Immature natural killer cell (primary cell): ENCODE measurements at regions not wholly inside any gene's neighbourhood (a gene's known extent, or its start where the extent isn't known, plus 50 kb on each side); places are given as distances from the start of the nearest gene placed in this dataset.

Experiments used
- DNase-seq, 3 donors: peaks; one replicate each; pipeline ENCODE4 v3.0.0; 2022; ENCODE audit warnings: mixed read lengths in 1 of 3
- H3K27ac Mint-ChIP-seq, 6 donors: one replicate each; pipeline ENCODE4 v1.8.0; 2020; ENCODE audit warnings: mixed read lengths in 6 of 6, mild to moderate bottlenecking in 5 of 6, inconsistent platforms in 4 of 6, moderate library complexity in 3 of 6
- H3K27me3 Mint-ChIP-seq, 3 donors: one replicate each; pipeline ENCODE4 v1.8.0; 2020 to 2021; ENCODE audit warnings: low read depth in 3 of 3, mild to moderate bottlenecking in 3 of 3, mixed read lengths in 3 of 3, moderate library complexity in 3 of 3, inconsistent platforms in 1 of 3
- H3K36me3 Mint-ChIP-seq, 3 donors: one replicate each; pipeline ENCODE4 v1.8.0; 2020; ENCODE audit warnings: mixed read lengths in 3 of 3, inconsistent platforms in 2 of 3, mild to moderate bottlenecking in 2 of 3
- H3K4me1 Mint-ChIP-seq, 2 donors: one replicate each; pipeline ENCODE4 v1.8.0; 2020; ENCODE audit warnings: inconsistent platforms in 2 of 2, mild to moderate bottlenecking in 2 of 2, mixed read lengths in 2 of 2, moderate library complexity in 1 of 2
- H3K4me3 Mint-ChIP-seq, 5 donors: one replicate each; pipeline ENCODE4 v1.8.0; 2020; ENCODE audit warnings: mild to moderate bottlenecking in 5 of 5, mixed read lengths in 5 of 5, inconsistent platforms in 3 of 5, moderate library complexity in 3 of 5
- H3K9me3 Mint-ChIP-seq, 6 donors: one replicate each; pipeline ENCODE4 v1.8.0; 2020; ENCODE audit warnings: mild to moderate bottlenecking in 6 of 6, mixed read lengths in 6 of 6, inconsistent platforms in 4 of 6, moderate library complexity in 3 of 6

DNA sequence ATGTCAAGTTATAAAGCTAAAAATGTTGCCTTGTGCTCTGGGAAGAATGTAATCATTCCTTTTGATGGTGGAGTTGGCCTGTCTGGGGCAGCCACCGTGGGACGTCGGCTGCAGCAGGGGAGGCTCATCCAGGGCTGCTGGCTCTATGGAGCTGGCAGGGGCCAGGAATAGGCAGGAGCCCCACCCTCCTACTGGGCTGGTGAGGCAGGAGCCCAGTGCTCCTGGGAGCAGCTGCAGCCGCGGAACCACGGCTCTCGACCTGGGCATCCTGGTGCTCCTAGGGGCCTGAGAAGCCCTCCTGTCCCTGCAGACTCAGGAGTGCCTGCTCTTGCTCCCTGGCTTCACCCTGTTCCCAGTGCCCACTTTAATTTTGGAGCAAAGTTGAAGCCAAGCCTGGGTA lies 127.1 kb downstream of the DIPK2A start:
- Mint-ChIP-seq H3K4me1 (no peaks in the 10 kb centered on the region), H3K27ac (no peak overlapping the region), H3K27me3 (peaks cover 0 to 2% (median 0%) of the 10 kb centered on the region in 3 donors), H3K4me3 (no peak overlapping the region), H3K9me3 (no peaks in the 10 kb centered on the region), H3K36me3 (no peaks in the 10 kb centered on the region)
- no peak for DNase-seq

DNA sequence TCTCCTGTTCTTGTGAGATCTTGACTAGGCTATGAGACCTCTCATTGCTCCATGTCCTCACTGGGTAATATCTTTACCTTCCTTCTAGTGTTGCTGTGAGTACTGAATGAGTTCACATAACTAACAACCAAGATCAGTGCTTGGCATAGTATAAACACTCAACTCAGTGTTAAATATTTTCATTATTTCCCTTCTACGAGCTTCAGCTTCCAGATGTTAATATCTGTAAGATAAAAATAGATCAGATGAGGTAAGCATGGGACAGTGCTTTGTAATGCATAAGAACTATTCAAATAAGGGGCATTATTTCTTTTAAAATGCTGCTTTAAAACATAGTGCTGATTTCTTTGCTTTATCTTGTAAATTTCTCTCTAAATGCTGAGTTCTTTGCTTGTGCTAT lies 130.8 kb downstream of the DIPK2A start:
- Mint-ChIP-seq H3K9me3 (no peaks in the 10 kb centered on the region), H3K36me3 (no peaks in the 10 kb centered on the region), H3K27ac (no peak overlapping the region), H3K4me1 (no peaks in the 10 kb centered on the region), H3K27me3 (peaks cover 0 to 2% (median 0%) of the 10 kb centered on the region in 3 donors), H3K4me3 (no peak overlapping the region)
- no peak for DNase-seq

DNA sequence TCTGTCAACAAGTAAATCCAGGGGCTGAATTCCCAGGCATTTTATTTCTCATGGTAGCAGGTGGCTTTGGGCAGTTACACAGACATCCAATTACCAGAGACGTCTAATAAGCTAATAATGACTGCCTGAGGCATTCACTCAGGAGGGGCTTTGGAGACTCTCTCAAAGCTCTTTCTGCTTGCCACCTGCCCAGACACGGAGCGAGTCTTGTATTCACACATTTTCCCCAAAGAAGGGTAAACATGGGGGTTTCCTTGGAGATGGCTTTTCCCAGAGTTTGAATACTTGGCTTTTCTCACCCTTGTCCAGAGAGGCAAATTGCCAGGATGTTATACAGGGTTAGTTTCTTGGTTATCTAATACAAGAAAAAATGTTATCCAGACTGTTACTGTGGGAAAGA lies 132.6 kb downstream of the DIPK2A start:
- no peak overlapping the region for H3K27ac Mint-ChIP-seq
- no peaks in the 10 kb centered on the region for H3K4me1 Mint-ChIP-seq
- no peak for DNase-seq
- peaks cover 0 to 2% (median 0%) of the 10 kb centered on the region in 3 donors for H3K27me3 Mint-ChIP-seq
- H3K9me3 Mint-ChIP-seq: no peaks in the 10 kb centered on the region
- H3K4me3 Mint-ChIP-seq: no peak overlapping the region
- H3K36me3 Mint-ChIP-seq: no peaks in the 10 kb centered on the region

DNA sequence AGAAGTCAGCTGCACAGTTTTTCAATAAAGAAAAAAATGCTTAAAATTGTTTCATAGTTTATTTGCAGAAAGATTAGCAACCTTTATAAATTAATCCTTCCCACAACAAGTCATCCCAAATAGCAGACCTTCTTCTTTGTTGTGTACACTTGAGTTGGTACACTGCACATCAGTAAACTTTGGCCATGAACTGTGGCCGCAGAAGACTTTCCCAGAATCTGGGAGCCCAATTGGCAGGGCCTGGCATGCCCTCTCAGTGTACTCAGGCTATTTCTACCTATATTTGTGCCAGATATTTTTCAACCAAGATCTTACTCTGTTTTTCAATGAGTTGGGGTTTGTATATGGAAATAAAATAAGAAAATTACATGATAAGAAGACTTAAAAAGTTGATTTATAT lies 133.1 kb downstream of the DIPK2A start:
- H3K9me3 Mint-ChIP-seq: no peaks in the 10 kb centered on the region
- peaks cover 0 to 1% of the 10 kb centered on the region in 2 donors for H3K4me1 Mint-ChIP-seq
- no peak overlapping the region for H3K27ac Mint-ChIP-seq
- H3K27me3 Mint-ChIP-seq: peaks cover 0 to 2% (median 0%) of the 10 kb centered on the region in 3 donors
- DNase-seq: no peak
- H3K4me3 Mint-ChIP-seq: no peak overlapping the region
- H3K36me3 Mint-ChIP-seq: no peaks in the 10 kb centered on the region

DNA sequence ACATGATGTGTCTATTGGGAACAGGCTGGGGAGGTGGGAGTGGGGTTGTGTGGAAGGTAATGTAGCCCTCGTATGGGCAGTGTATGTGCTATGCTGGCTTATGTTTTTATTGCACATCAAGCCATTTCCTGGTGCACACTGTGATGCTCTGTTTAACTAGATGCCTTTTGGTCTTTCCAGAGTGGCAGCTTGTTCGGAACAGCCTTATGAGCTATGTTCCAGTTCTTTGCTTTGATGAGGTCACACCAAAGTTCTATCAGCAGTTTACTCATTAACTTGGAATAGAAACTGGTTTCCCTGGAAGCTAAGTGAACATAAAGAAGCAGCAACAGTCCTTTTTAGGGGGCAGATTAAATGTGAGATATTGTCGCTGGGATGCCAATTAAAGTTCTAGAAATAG lies 133.9 kb downstream of the DIPK2A start:
- H3K27ac Mint-ChIP-seq: no peak overlapping the region

DNA sequence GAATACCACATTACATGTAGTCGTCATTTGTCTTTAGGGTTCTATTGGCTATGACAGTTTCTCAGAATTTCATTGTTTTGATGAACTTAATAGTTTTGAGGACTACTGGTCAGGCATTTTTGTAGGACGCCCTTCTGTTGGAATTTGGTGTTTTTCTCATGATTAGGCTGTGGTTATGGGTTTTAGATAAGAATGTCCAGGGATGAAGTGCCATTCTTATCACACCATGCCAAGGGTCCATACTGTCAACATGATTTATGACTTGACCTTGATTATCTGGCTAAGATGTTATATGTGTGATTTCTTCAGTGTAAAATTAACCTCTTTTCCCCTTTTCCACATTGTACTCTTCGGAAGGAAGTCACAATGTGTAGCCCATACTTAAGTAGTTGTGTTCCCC lies 135.3 kb downstream of the DIPK2A start:
- Mint-ChIP-seq H3K27me3 (peaks cover 0 to 2% (median 0%) of the 10 kb centered on the region in 3 donors), H3K4me1 (peaks cover 5 to 9% of the 10 kb centered on the region in 2 donors), H3K36me3 (no peaks in the 10 kb centered on the region), H3K9me3 (no peaks in the 10 kb centered on the region), H3K27ac (no peak overlapping the region), H3K4me3 (no peak overlapping the region)
- no peak for DNase-seq

More for the DNA sequence above, 133.9 kb downstream of the DIPK2A start:
- peaks cover 5 to 9% of the 10 kb centered on the region in 2 donors for H3K4me1 Mint-ChIP-seq
- no peak overlapping the region for H3K4me3 Mint-ChIP-seq
- no peaks in the 10 kb centered on the region for H3K9me3 Mint-ChIP-seq
- peaks cover 0 to 2% (median 0%) of the 10 kb centered on the region in 3 donors for H3K27me3 Mint-ChIP-seq
- no peaks in the 10 kb centered on the region for H3K36me3 Mint-ChIP-seq
- no peak for DNase-seq

DNA sequence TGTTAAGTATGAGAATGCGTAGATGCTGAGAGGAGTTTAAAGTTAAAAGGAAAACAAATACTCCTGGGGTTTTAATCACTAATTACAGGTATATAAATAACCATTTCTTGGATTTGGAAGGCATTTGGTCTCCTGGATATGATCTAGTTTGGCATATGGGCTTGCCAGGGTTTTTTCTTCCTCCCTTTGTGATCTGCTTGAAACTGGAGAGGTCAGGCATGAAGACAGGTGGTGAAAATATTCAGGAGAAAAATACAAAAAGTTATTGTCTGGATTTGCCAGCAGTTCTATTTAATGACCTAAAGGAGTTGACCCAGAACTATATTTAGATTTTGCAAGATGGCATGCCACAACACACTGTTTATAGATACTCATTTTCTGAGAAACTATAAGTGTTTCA lies 136.3 kb downstream of the DIPK2A start:
- Mint-ChIP-seq H3K4me3 (no peak overlapping the region), H3K36me3 (no peaks in the 10 kb centered on the region), H3K27ac (no peak overlapping the region), H3K9me3 (no peaks in the 10 kb centered on the region), H3K4me1 (peaks cover 5 to 9% of the 10 kb centered on the region in 2 donors), H3K27me3 (peaks cover 0 to 5% (median 5%) of the 10 kb centered on the region in 3 donors)
- no peak for DNase-seq

DNA sequence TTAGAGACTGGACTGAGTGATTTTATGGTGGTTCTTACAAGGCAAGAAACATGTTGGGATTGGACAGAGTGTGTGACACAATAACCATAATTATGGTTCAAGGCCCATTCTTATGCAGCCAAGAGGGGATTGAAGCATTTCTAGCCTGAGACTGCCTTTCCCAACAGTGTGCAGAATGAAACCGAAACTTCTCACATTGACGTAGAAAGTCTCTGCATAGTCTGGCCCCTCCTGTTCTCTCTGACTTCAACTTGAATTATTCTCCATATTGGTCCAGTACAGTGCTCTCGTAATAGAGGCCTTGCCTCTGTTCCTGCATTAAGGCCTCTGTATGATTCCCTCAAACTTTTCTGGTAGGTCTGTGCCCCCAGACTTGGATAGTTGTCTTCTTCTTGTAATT lies 138.3 kb downstream of the DIPK2A start:
- Mint-ChIP-seq H3K27me3 (peaks cover 0 to 6% (median 5%) of the 10 kb centered on the region in 3 donors), H3K9me3 (no peaks in the 10 kb centered on the region), H3K27ac (peak overlapping the region in 5 of 6 donors; percentile 29 to 85 (median 60)), H3K36me3 (no peaks in the 10 kb centered on the region), H3K4me3 (peak overlapping the region in 3 of 5 donors; percentile 12 to 64 (median 45)), H3K4me1 (peaks cover 5 to 9% of the 10 kb centered on the region in 2 donors)
- peak in 2 of 3 donors; percentile 7 to 45 for DNase-seq

DNA sequence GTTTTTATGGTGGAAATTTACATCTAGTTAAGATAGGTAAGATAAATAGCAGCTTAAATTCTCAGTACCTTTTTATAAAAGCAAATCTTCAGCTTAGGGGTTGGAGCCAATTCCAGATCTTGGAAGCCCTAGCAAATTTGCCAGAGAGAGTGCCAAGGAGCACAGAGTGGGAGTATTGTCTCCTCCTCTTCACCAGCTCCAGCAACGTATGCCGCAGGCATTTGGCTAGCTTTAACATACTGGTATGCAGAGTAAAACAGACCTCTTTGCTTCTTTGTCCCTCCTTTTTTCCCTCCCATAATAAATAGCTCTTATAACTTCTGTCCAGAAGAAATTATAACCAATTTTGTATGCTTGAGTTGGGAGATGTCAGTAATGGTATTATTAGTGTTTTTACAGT lies 140.4 kb downstream of the DIPK2A start:
- peaks cover 6 to 7% (median 6%) of the 10 kb centered on the region in 3 donors for H3K27me3 Mint-ChIP-seq
- no peak overlapping the region for H3K4me3 Mint-ChIP-seq
- no peaks in the 10 kb centered on the region for H3K9me3 Mint-ChIP-seq
- no peak for DNase-seq
- H3K4me1 Mint-ChIP-seq: peaks cover 5 to 9% of the 10 kb centered on the region in 2 donors
- no peaks in the 10 kb centered on the region for H3K36me3 Mint-ChIP-seq
- no peak overlapping the region for H3K27ac Mint-ChIP-seq

DNA sequence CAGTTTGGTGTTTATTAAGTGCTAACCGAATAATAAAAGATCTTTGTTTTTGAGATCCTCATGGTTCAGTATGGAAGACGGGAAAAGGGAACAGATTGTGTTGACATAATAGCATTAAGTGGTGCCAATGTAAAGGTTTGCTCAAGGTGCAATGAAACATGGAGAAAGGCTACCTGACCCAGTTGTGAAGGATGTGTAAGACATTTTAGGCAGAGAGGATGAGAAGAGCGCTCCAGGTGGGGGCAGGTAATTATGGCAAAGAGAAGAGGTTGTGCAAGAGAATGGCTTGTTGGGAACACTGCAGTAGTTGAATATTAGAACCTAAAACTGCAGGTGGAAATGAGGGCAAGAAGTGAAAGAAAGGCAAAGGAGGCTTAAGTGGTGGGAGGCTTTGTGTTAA lies 140.8 kb downstream of the DIPK2A start:
- peaks cover 6 to 7% (median 6%) of the 10 kb centered on the region in 3 donors for H3K27me3 Mint-ChIP-seq
- H3K27ac Mint-ChIP-seq: no peak overlapping the region
- no peaks in the 10 kb centered on the region for H3K9me3 Mint-ChIP-seq
- H3K36me3 Mint-ChIP-seq: no peaks in the 10 kb centered on the region
- DNase-seq: no peak
- H3K4me1 Mint-ChIP-seq: peaks cover 5 to 9% of the 10 kb centered on the region in 2 donors
- H3K4me3 Mint-ChIP-seq: no peak overlapping the region

DNA sequence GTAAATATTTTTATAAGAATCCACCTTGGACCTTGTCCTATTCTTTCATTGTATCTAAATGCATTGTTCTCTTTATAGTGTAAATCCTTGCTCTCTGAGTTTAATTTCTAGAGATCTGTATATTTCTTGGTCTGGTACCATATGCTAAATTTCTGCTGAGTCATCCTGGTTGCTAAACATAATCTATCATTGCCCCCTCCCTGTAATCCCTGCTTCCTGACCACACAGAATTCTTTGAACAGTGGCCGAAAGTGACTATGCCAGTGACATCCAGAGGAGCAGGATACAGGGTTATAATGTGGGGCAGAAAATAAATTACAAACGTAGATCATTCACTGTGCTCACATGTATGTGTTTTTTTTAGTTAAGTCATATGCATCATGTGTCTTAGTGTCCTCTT lies 143.1 kb downstream of the DIPK2A start:
- Mint-ChIP-seq H3K4me1 (peaks cover 5 to 7% of the 10 kb centered on the region in 2 donors), H3K36me3 (no peaks in the 10 kb centered on the region), H3K9me3 (no peaks in the 10 kb centered on the region), H3K27ac (no peak overlapping the region), H3K4me3 (no peak overlapping the region), H3K27me3 (peaks cover 6 to 7% (median 6%) of the 10 kb centered on the region in 3 donors)
- no peak for DNase-seq

DNA sequence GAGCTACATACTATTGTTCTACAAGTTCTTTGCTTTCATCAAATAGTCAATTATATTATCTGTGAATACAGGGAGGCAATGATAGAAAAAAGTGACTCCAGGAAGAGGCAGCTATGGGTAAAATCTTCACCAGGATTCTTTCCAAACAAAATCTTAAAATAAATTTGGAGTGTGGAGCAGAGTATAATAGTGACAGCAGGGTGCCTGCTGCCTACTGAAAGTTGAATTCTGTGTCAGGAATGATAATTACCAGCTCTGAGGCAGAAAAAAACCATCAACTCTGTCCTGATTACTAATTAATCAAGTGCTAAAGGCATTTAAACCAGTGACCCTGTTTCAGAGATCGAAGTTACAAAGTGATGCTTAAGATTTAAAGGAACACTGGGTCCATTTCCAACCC lies 148.0 kb downstream of the DIPK2A start:
- no peak overlapping the region for H3K4me3 Mint-ChIP-seq
- H3K9me3 Mint-ChIP-seq: peaks cover 0 to 2% (median 0%) of the 10 kb centered on the region in 6 donors
- no peak overlapping the region for H3K27ac Mint-ChIP-seq
- no peak for DNase-seq
- no peaks in the 10 kb centered on the region for H3K36me3 Mint-ChIP-seq
- H3K4me1 Mint-ChIP-seq: no peaks in the 10 kb centered on the region
- H3K27me3 Mint-ChIP-seq: peaks cover 0 to 6% (median 4%) of the 10 kb centered on the region in 3 donors

DNA sequence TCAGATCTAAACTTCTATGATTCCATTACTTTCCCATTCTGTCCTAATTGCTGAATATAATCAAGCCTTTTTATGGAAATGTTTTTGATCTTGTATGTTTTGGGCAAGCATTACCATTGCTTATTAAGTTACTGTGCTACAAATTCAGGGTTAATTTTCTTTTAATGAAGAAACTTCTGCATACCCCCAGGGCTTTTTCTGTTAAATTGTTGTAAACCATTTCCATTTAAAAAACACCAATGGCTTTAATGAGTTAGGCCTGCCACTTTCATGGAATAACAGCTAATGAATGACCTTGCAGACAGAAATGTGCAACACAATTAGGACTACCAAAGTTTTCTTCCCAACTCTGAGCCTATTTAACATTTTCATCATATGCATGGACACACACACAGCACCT lies 150.0 kb downstream of the DIPK2A start:
- Mint-ChIP-seq H3K4me3 (no peak overlapping the region), H3K27ac (no peak overlapping the region), H3K36me3 (peaks cover 0 to 4% (median 0%) of the 10 kb centered on the region in 3 donors), H3K27me3 (peaks cover 0 to 2% (median under 1%) of the 10 kb centered on the region in 3 donors), H3K9me3 (peaks cover 0 to 7% (median 1%) of the 10 kb centered on the region in 6 donors), H3K4me1 (no peaks in the 10 kb centered on the region)
- no peak for DNase-seq

DNA sequence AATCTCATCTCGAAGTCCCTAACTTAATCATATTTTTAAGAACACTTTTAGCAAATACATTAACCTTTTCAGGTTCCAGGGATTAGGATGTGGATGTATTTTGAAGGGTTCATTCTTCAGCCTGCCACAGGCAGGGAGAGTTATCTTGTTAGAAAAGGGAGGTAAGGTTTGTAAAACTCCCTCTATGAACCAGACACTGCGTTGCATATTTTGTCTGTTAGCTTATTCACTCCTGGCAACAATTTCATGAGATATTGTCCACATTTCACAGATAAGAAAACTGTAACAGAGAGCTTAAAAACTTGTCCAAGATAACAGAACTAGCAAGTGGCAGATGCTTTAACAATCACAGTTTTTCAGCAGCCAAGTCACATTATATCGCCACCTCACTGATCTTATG lies 155.4 kb downstream of the DIPK2A start:
- peaks cover 0 to 4% (median 0%) of the 10 kb centered on the region in 3 donors for H3K36me3 Mint-ChIP-seq
- no peak for DNase-seq

DNA sequence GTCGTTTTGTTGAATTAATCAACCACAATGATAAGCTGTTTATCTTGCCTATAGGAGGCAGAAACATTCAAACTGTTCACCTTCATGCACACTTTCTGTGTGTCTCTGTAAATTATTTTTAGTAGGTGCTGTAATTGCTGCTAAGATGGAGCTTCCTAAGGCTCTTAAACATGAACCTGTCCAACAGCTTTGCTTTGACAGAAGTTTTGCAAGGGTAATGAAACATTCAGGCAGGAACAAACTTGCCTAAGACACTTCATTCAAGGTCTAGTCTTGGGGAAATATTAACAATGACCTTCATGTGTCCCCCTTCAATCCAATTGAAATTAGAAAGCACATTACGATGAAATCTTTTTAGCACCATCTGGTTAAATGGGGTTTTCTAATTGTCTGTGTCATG lies 156.1 kb downstream of the DIPK2A start:
- Mint-ChIP-seq H3K4me1 (peaks cover 13 to 17% of the 10 kb centered on the region in 2 donors), H3K4me3 (peak overlapping the region; percentile 64 to 81 (median 74)), H3K36me3 (peaks cover 0 to 4% (median 0%) of the 10 kb centered on the region in 3 donors), H3K27me3 (peaks cover 0 to 5% (median 0%) of the 10 kb centered on the region in 3 donors), H3K27ac (peak overlapping the region; percentile 64 to 90 (median 85)), H3K9me3 (peaks cover 0 to 9% (median 2%) of the 10 kb centered on the region in 6 donors)
- DNase-seq: no peak

More for the DNA sequence above, 155.4 kb downstream of the DIPK2A start:
- H3K4me3 Mint-ChIP-seq: no peak overlapping the region
- peaks cover 0 to 9% (median 2%) of the 10 kb centered on the region in 6 donors for H3K9me3 Mint-ChIP-seq
- peak overlapping the region in 1 of 6 donors; percentile 84 for H3K27ac Mint-ChIP-seq
- peaks cover 13 to 17% of the 10 kb centered on the region in 2 donors for H3K4me1 Mint-ChIP-seq
- peaks cover 0 to 3% (median 0%) of the 10 kb centered on the region in 3 donors for H3K27me3 Mint-ChIP-seq
